Endothelial cell of umbilical vein (primary cell): ENCODE measurements at regions not wholly inside any gene's neighbourhood (a gene's known extent, or its start where the extent isn't known, plus 50 kb on each side); places are given as distances from the start of the nearest gene placed in this dataset.

Experiments used
- BruUV-seq: library from RNA; stranded (reverse); fragments of 400-500 nt; replicated peaks from 2 replicates; lab custom pipeline; 2021; lab: Mats Ljungman, UMichigan
- CTCF ChIA-PET: fragments of 300-600, 350-600 bp; sonication (Branson Sonifier 250); formaldehyde crosslinking; loops from one replicate; lab custom pipeline; 2021; ENCODE audit warnings: antibody characterized with exemption, inconsistent platforms; lab: Charles Lee
- POLR2A ChIA-PET: fragments of 300-600, 350-600 bp; sonication (Branson Sonifier 250); formaldehyde crosslinking; loops from one replicate; lab custom pipeline; 2021; ENCODE audit warnings: antibody characterized with exemption, inconsistent platforms; lab: Charles Lee
- DNase-seq: peaks from one replicate; pipeline ENCODE4 v3.0.0-alpha.2; 2011; ENCODE audit warnings: low read depth, low spot score
- FAIRE-seq: peaks from 2 replicates; lab custom pipeline; 2011; peaks lifted over from hg19 to GRCh38; lab: Jason Lieb, UNC
- H2AFZ ChIP-seq: 2 replicates; pipeline ENCODE4 v1.6.0; 2012; ENCODE audit warnings: low read depth, low read length, control low read depth, inconsistent platforms
- H3K27ac ChIP-seq: 2 replicates; pipeline ENCODE4 v1.5.1; 2011; ENCODE audit warnings: low read depth, mild to moderate bottlenecking, control low read depth, low read length, moderate library complexity; ENCODE audit not compliant: insufficient read depth
- H3K27me3 ChIP-seq, 2 experiments: 2 replicates each; pipeline versions ENCODE4 v1.6.0 to v1.6.1; 2011; ENCODE audit warnings: low read length in 2 of 2, mixed read lengths in 1 of 2; ENCODE audit not compliant: control insufficient read depth in 2 of 2, insufficient read depth in 2 of 2
- H3K36me3 ChIP-seq, 2 experiments: 2 replicates in 1 of 2; 3 replicates in 1 of 2; pipeline ENCODE4 v1.5.1; 2011; ENCODE audit warnings: low read length in 2 of 2, mild to moderate bottlenecking in 1 of 2, moderate library complexity in 1 of 2; ENCODE audit not compliant: control insufficient read depth in 2 of 2, insufficient read depth in 2 of 2; ENCODE audit errors: extremely low read depth in 1 of 2
- H3K4me1 ChIP-seq: 3 replicates; pipeline ENCODE4 v1.5.1; 2011; ENCODE audit warnings: mild to moderate bottlenecking, low read length; ENCODE audit not compliant: control insufficient read depth, insufficient read depth; ENCODE audit errors: extremely low read depth
- H3K4me2 ChIP-seq: 2 replicates; pipeline ENCODE4 v1.6.1; 2011; ENCODE audit warnings: low read length, control low read depth, mixed read lengths; ENCODE audit not compliant: insufficient read depth
- H3K4me3 ChIP-seq, 3 experiments: fragments of 200-600 bp in 1 of 3; sonication (generic), shearing (Covaris generic) in 1 of 3; replicated peaks in 1 of 3; 2 replicates each; pipeline ENCODE4 v1.5.1; 2011 to 2016; ENCODE audit warnings: control low read depth in 3 of 3, low read length in 3 of 3, mild to moderate bottlenecking in 2 of 3, inconsistent platforms in 1 of 3, low read depth in 1 of 3, moderate library complexity in 1 of 3; ENCODE audit not compliant: insufficient read depth in 1 of 3
- H3K79me2 ChIP-seq: 2 replicates; pipeline ENCODE4 v1.6.0; 2012; ENCODE audit warnings: low read length, inconsistent platforms; ENCODE audit not compliant: control insufficient read depth, insufficient read depth
- H3K9ac ChIP-seq: replicated peaks from 2 replicates; pipeline ENCODE3; 2011; ENCODE audit warnings: low read length, control low read depth; ENCODE audit not compliant: insufficient read depth; ENCODE audit errors: extremely low read depth
- H3K9me1 ChIP-seq: replicated peaks from 3 replicates; pipeline ENCODE4 v1.6.0; 2011; ENCODE audit warnings: mild to moderate bottlenecking, low read length; ENCODE audit not compliant: control insufficient read depth, insufficient read depth; ENCODE audit errors: extremely low read depth
- H3K9me3 ChIP-seq: replicated peaks from 2 replicates; pipeline ENCODE4 v1.5.1; 2012; ENCODE audit warnings: low read length, inconsistent platforms; ENCODE audit not compliant: control insufficient read depth, insufficient read depth
- H4K20me1 ChIP-seq: replicated peaks from 2 replicates; pipeline ENCODE3; 2011; ENCODE audit warnings: mild to moderate bottlenecking, low read length; ENCODE audit not compliant: control insufficient read depth, insufficient read depth; ENCODE audit errors: extremely low read depth
- CTCF ChIP-seq, 2 donors: IDR thresholded peaks; 1 replicate in 1 of 2; 2 replicates in 1 of 2; pipeline ENCODE4 v1.5.1; 2011; ENCODE audit warnings: low read length in 2 of 2, mild to moderate bottlenecking in 2 of 2, moderate library complexity in 2 of 2, control low read depth in 1 of 2, inconsistent platforms in 1 of 2, low read depth in 1 of 2; ENCODE audit not compliant: insufficient read depth in 1 of 2; ENCODE audit errors: extremely low read depth in 1 of 2
- EZH2 ChIP-seq: IDR thresholded peaks from 2 replicates; pipeline ENCODE4 v1.6.1; 2012; ENCODE audit warnings: borderline replicate concordance, low read depth, mild to moderate bottlenecking, moderate library complexity, low read length, inconsistent platforms; ENCODE audit not compliant: severe bottlenecking
- FOS ChIP-seq: IDR thresholded peaks from 2 replicates; pipeline ENCODE4 v1.6.1; 2011; ENCODE audit warnings: mild to moderate bottlenecking, low read length, moderate library complexity, borderline replicate concordance; ENCODE audit not compliant: insufficient read depth
- GATA2 ChIP-seq: IDR thresholded peaks from 2 replicates; pipeline ENCODE4 v1.7.0; 2011; ENCODE audit warnings: low read depth, mild to moderate bottlenecking, moderate library complexity, mixed read lengths, low read length; ENCODE audit not compliant: insufficient read length, insufficient read depth
- JUN ChIP-seq: IDR thresholded peaks from 2 replicates; pipeline ENCODE4 v1.6.1; 2011; ENCODE audit warnings: borderline replicate concordance, low read depth; ENCODE audit not compliant: insufficient read length, insufficient read depth
- MAX ChIP-seq: IDR thresholded peaks from 2 replicates; pipeline ENCODE4 v1.6.1; 2011; ENCODE audit not compliant: insufficient read depth, insufficient read length
- MYC ChIP-seq: IDR thresholded peaks from one replicate; pipeline ENCODE4 v1.6.1; 2011; ENCODE audit warnings: mild to moderate bottlenecking, low read depth, low read length
- POLR2A ChIP-seq: IDR thresholded peaks from 2 replicates; pipeline ENCODE4 v1.6.1; 2012; ENCODE audit warnings: low read depth, mild to moderate bottlenecking, control low read depth, low read length
- POLR2AphosphoS5 ChIP-seq: IDR thresholded peaks from 2 replicates; pipeline ENCODE4 v1.6.1; 2012; ENCODE audit warnings: low read depth, mild to moderate bottlenecking, control low read depth, low read length, moderate library complexity; ENCODE audit not compliant: insufficient read depth
- dilution Hi-C: fragments of 300-500 bp; cut with MboI; formaldehyde crosslinking; loops from one replicate; pipeline ENCODE4 v1.15.0; 2019; ENCODE audit warnings: low sequenced_read_pairs; ENCODE audit not compliant: extremely low pct_ligation_motif_present
- intact Hi-C: fragments of 100-400 bp; cut with micrococcal nuclease; formaldehyde crosslinking; loops from one replicate; pipeline ENCODE4 v1.10.0; 2022

- Histone ChIP-seq H3K27me3 (no peaks in the 10 kb centered on the region), H3K9ac (no peak overlapping the region), H3K79me2 (no peaks in the 10 kb centered on the region), H4K20me1 (no peaks in the 10 kb centered on the region), H3K9me3 (peaks cover 6% of the 10 kb centered on the region), H3K9me1 (no peaks in the 10 kb centered on the region), H3K4me2 (no peak overlapping the region), H3K36me3 (no peaks in the 10 kb centered on the region), H3K4me1 (no peaks in the 10 kb centered on the region), H2AFZ (no peak overlapping the region), H3K27ac (no peak overlapping the region), H3K4me3 (no peak overlapping the region)
- DNase-seq = no peak
- ChIA-PET CTCF (no interaction called here), POLR2A (no interaction called here)
- TF ChIP-seq MYC (no peak), GATA2 (no peak), CTCF (IDR thresholded peaks at IDR 0.05; ENCODE audit: extremely low read depth in 1 of 2, insufficient read depth in 1 of 2, low read depth in 1 of 2, low read length in 2 of 2) (no peak), EZH2 (no peak), POLR2AphosphoS5 (no peak), FOS (no peak), JUN (no peak), POLR2A (no peak), MAX (no peak)
- no TSS peak for BruUV-seq
- no peak for FAIRE-seq
- dilution Hi-C loops (no loop called here), intact Hi-C loops (no loop called here)
Observed at GRCh38 chr11:133638921-133639320, 106.6 kb upstream of the OPCML start.
